Left lung (tissue), 4 donors: ENCODE measurements at regions not wholly inside any gene's neighbourhood (a gene's known extent, or its start where the extent isn't known, plus 50 kb on each side); places are given as distances from the start of the nearest gene placed in this dataset.

ENCODE experiments used
- ATAC-seq: fragments of 200-7000 bp; cut with Tn5 transposase; one replicate; pipeline ENCODE4 v1.9.1; 2020; ENCODE audit warnings: moderate library complexity
- DNase-seq, 4 donors: peaks; one replicate each; pipeline ENCODE4 v3.0.0-alpha.2; 2013 to 2020
- H3K27ac ChIP-seq, 2 donors: fragments of 200-600 bp; sonication (generic) in 1 of 2; one replicate each; pipeline versions ENCODE4 v1.5.0 to v1.8.0; 2020 to 2021
- H3K27me3 ChIP-seq, 2 donors: fragments of 200-600 bp; sonication (generic) in 1 of 2; one replicate each; pipeline versions ENCODE4 v1.5.0 to v1.8.0; 2020 to 2021
- H3K36me3 ChIP-seq, 2 donors: fragments of 200-600 bp; sonication (generic) in 1 of 2; one replicate each; pipeline versions ENCODE4 v1.5.0 to v1.8.0; 2020 to 2021
- H3K4me1 ChIP-seq, 2 donors: fragments of 200-600 bp; one replicate each; pipeline ENCODE4 v1.8.0; 2021
- H3K4me3 ChIP-seq, 2 donors: fragments of 200-600 bp; sonication (generic) in 1 of 2; one replicate each; pipeline versions ENCODE4 v1.5.0 to v1.8.0; 2020 to 2021; ENCODE audit warnings: mild to moderate bottlenecking in 1 of 2
- H3K9me3 ChIP-seq, 2 donors: fragments of 200-600 bp; sonication (generic) in 1 of 2; one replicate each; pipeline versions ENCODE4 v1.5.0 to v1.8.0; 2020 to 2021
- CTCF ChIP-seq, 2 donors: fragments of 200-600 bp; sonication (generic) in 1 of 2; IDR thresholded peaks; one replicate each; pipeline versions ENCODE4 v1.5.0 to v1.8.0; 2021; ENCODE audit warnings: antibody characterized with exemption in 2 of 2
- intact Hi-C, 2 donors: fragments of 100-400 bp; cut with DNase I; formaldehyde crosslinking; loops; one replicate each; pipeline versions ENCODE4 v1.11.2 to v1.14.2; 2022
- donor health status: DM: no; HTN: yes; CAD: no.
- donor health status: DM: no; HTN: no; CAD: no.

GRCh38 chr12:24425601-24425970 is 476.1 kb upstream of the SOX5 start:
- TF ChIP-seq CTCF (IDR thresholded peaks at IDR 0.05): no peak
- DNase-seq: no peak
- no peaks in the 10 kb centered on the region for H3K4me1 ChIP-seq
- H3K27me3 ChIP-seq: no peaks in the 10 kb centered on the region
- no peaks in the 10 kb centered on the region for H3K36me3 ChIP-seq
- H3K27ac ChIP-seq: no peak overlapping the region
- ATAC-seq: no peak
- intact Hi-C loops: no loop called here
- no peak overlapping the region for H3K4me3 ChIP-seq
- peaks cover 0 to 4% of the 10 kb centered on the region in 2 donors for H3K9me3 ChIP-seq

- Histone ChIP-seq H3K4me3 (no peak overlapping the region), H3K4me1 (no peaks in the 10 kb centered on the region), H3K9me3 (peaks cover 0 to 5% of the 10 kb centered on the region in 2 donors), H3K27ac (no peak overlapping the region), H3K36me3 (no peaks in the 10 kb centered on the region), H3K27me3 (no peaks in the 10 kb centered on the region)
- no peak for TF ChIP-seq CTCF (IDR thresholded peaks at IDR 0.05)
- intact Hi-C loops: no loop called here
- ATAC-seq: no peak
- no peak for DNase-seq
Observed at GRCh38 chr12:24424889-24425600, 475.6 kb upstream of the SOX5 start.

GRCh38 chr12:24424376-24424775 is 474.9 kb upstream of the SOX5 start:
- Histone ChIP-seq H3K27ac (no peak overlapping the region), H3K4me3 (no peak overlapping the region), H3K9me3 (peaks cover 0 to 5% of the 10 kb centered on the region in 2 donors), H3K36me3 (no peaks in the 10 kb centered on the region), H3K4me1 (no peaks in the 10 kb centered on the region), H3K27me3 (no peaks in the 10 kb centered on the region)
- no peak for TF ChIP-seq CTCF (IDR thresholded peaks at IDR 0.05)
- no peak for DNase-seq
- intact Hi-C loops: no loop called here
- no peak for ATAC-seq

- peaks cover 0 to 5% of the 10 kb centered on the region in 2 donors for H3K9me3 ChIP-seq
- intact Hi-C loops: no loop called here
- H3K27me3 ChIP-seq: no peaks in the 10 kb centered on the region
- H3K36me3 ChIP-seq: no peaks in the 10 kb centered on the region
- ATAC-seq: no peak
- DNase-seq: no peak
- H3K4me1 ChIP-seq: no peaks in the 10 kb centered on the region
- no peak overlapping the region for H3K27ac ChIP-seq
- TF ChIP-seq CTCF (IDR thresholded peaks at IDR 0.05): no peak
- H3K4me3 ChIP-seq: no peak overlapping the region
Observed at GRCh38 chr12:24423611-24424010, 474.1 kb upstream of the SOX5 start.

GRCh38 chr12:24421759-24422158 is 472.3 kb upstream of the SOX5 start:
- Histone ChIP-seq H3K27me3 (no peaks in the 10 kb centered on the region), H3K4me1 (no peaks in the 10 kb centered on the region), H3K9me3 (peaks cover 0 to 5% of the 10 kb centered on the region in 2 donors), H3K36me3 (no peaks in the 10 kb centered on the region), H3K4me3 (no peak overlapping the region), H3K27ac (no peak overlapping the region)
- DNase-seq (no peak), ATAC-seq (no peak)
- intact Hi-C loops: no loop called here
- TF ChIP-seq CTCF (IDR thresholded peaks at IDR 0.05): no peak
